Uterus (tissue), 3 donors: ENCODE measurements at regions not wholly inside any gene's neighbourhood (a gene's known extent, or its start where the extent isn't known, plus 50 kb on each side); places are given as distances from the start of the nearest gene placed in this dataset.

Experiments
- DNase-seq, 2 donors: peaks; one replicate each; pipeline ENCODE4 v3.0.0-alpha.2; 2019 to 2020
- H3K27ac ChIP-seq, 2 donors: fragments of 200-600 bp; sonication (generic); 1 replicate in 1 of 2; 2 replicates in 1 of 2; pipeline ENCODE4 v1.5.1; 2016 to 2018
- H3K27me3 ChIP-seq, 2 donors: fragments of 200-600 bp; sonication (generic); one replicate each; pipeline ENCODE4 v1.5.1; 2018 to 2019; ENCODE audit warnings: control low read depth in 1 of 2
- H3K36me3 ChIP-seq, 2 donors: fragments of 200-600 bp; sonication (generic); one replicate each; pipeline ENCODE4 v1.5.1; 2019; ENCODE audit warnings: control low read depth in 1 of 2
- H3K4me1 ChIP-seq, 2 donors: fragments of 200-600 bp; sonication (generic); one replicate each; pipeline ENCODE4 v1.5.1; 2018 to 2019; ENCODE audit warnings: control low read depth in 1 of 2
- H3K4me3 ChIP-seq, 2 donors: fragments of 200-600 bp; sonication (generic); 1 replicate in 1 of 2; 2 replicates in 1 of 2; pipeline ENCODE4 v1.5.1; 2018 to 2019; ENCODE audit warnings: mild to moderate bottlenecking in 1 of 2
- H3K9me3 ChIP-seq, 2 donors: fragments of 200-600 bp; sonication (generic); one replicate each; pipeline ENCODE4 v1.5.1; 2019; ENCODE audit warnings: control low read depth in 1 of 2
- CTCF ChIP-seq, 4 experiments: fragments of 200-600 bp in 2 of 4; fragments of 450-650 bp in 2 of 4; sonication (generic) in 2 of 4; IDR thresholded peaks; one replicate each; pipeline ENCODE4 v1.5.1; 2016 to 2019; ENCODE audit warnings: antibody characterized with exemption in 4 of 4, mild to moderate bottlenecking in 2 of 4, moderate library complexity in 1 of 4
- POLR2A ChIP-seq, 2 donors: fragments of 450-650 bp; IDR thresholded peaks; one replicate each; pipeline ENCODE4 v1.6.1; 2016; ENCODE audit warnings: antibody characterized with exemption in 2 of 2, mild to moderate bottlenecking in 1 of 2, moderate library complexity in 1 of 2
- intact Hi-C: fragments of 100-400 bp; cut with DNase I; formaldehyde crosslinking; loops from one replicate; pipeline ENCODE4 v1.15.1; 2023; ENCODE audit warnings: low total_unique reads
- donor health status: DM: yes; HTN: yes; CAD: no.

DNA sequence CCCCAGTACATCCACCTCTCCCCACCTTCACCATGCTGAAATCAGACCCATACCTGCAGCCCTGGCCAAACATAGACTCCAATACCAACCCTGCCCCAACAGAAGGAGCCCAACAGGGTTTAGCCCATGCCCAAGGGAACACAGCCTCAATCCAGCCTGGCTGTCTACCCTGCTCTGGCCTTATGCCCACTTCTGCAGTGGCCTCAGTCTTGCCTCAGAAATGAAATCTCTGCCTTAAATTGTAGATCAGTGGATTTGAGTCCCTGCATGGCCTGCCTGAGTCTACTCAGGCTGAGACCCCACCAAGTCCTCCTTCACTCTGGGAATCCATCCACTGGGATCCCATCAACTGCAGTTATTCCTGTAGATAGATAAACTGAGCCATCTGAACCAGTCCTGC is 97.6 kb upstream of the GJB5 start:
- no peaks in the 10 kb centered on the region for H3K9me3 ChIP-seq
- H3K27me3 ChIP-seq = no peaks in the 10 kb centered on the region
- H3K27ac ChIP-seq = no peak overlapping the region
- no peak for DNase-seq
- TF ChIP-seq CTCF (IDR thresholded peaks at IDR 0.05) (no peak), POLR2A (IDR thresholded peaks at IDR 0.05) (no peak)
- no peaks in the 10 kb centered on the region for H3K36me3 ChIP-seq
- intact Hi-C loops = no loop called here
- H3K4me1 ChIP-seq = no peaks in the 10 kb centered on the region
- no peak overlapping the region for H3K4me3 ChIP-seq

DNA sequence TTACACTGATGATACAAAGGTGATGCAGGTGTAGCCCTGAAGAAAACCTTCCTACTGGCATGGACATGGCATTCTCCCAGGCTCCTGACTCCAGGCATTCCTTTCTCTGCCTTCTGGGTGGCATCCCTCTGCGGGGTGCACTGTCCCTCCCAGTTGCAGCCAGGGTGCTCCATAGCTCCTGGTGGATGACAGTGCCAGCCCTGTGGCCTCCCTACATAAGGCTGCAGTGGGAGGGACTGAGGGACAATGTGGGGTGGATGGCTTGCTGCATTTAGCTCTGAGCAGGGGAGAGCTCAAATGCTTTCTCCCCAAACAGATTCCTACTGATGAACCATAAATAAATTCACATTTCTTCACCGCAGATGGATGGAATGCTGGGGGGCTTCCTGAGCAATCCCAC is 97.0 kb upstream of the GJB5 start:
- no peak overlapping the region for H3K27ac ChIP-seq
- H3K36me3 ChIP-seq = no peaks in the 10 kb centered on the region
- no peak for TF ChIP-seq CTCF (IDR thresholded peaks at IDR 0.05)
- no peak for TF ChIP-seq POLR2A (IDR thresholded peaks at IDR 0.05)
- H3K9me3 ChIP-seq = no peaks in the 10 kb centered on the region
- no peaks in the 10 kb centered on the region for H3K4me1 ChIP-seq
- no peak overlapping the region for H3K4me3 ChIP-seq
- no peaks in the 10 kb centered on the region for H3K27me3 ChIP-seq
- intact Hi-C loops = no loop called here
- DNase-seq = no peak

DNA sequence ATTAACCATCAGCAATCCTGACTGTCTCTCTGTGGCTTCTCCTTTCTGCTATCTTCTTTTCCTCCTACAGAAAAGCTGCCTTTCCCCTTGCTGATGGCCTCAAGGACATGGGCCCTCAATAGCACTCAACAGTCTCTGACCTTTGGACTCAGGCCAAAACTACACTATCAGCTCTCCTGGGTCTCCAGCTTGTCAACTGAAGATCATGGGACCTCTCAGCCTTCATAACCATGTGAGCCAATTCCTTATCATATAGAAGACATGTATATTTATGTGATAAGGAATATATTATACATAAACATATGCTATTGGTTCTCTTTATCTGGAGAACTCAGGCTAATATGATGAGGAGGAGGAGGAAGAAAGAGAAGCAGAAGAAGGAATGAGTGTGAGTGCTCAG is 91.8 kb upstream of the GJB5 start:
- DNase-seq = no peak
- Histone ChIP-seq H3K4me1 (no peaks in the 10 kb centered on the region), H3K36me3 (no peaks in the 10 kb centered on the region), H3K27me3 (no peaks in the 10 kb centered on the region), H3K27ac (no peak overlapping the region), H3K9me3 (no peaks in the 10 kb centered on the region), H3K4me3 (no peak overlapping the region)
- intact Hi-C loops = no loop called here
- TF ChIP-seq POLR2A (IDR thresholded peaks at IDR 0.05) = no peak
- no peak for TF ChIP-seq CTCF (IDR thresholded peaks at IDR 0.05)

- Histone ChIP-seq H3K4me3 (no peak overlapping the region), H3K36me3 (no peaks in the 10 kb centered on the region), H3K4me1 (no peaks in the 10 kb centered on the region), H3K9me3 (no peaks in the 10 kb centered on the region), H3K27me3 (no peaks in the 10 kb centered on the region), H3K27ac (no peak overlapping the region)
- intact Hi-C loops = no loop called here
- TF ChIP-seq POLR2A (IDR thresholded peaks at IDR 0.05) (no peak), CTCF (IDR thresholded peaks at IDR 0.05) (no peak)
- no peak for DNase-seq
These were observed 86.8 kb upstream of the GJB5 start for GRCh38 chr1:34668063-34668462.

- no peaks in the 10 kb centered on the region for H3K9me3 ChIP-seq
- intact Hi-C loops = no loop called here
- no peak for TF ChIP-seq POLR2A (IDR thresholded peaks at IDR 0.05)
- no peak for TF ChIP-seq CTCF (IDR thresholded peaks at IDR 0.05)
These were observed 83.9 kb upstream of the GJB5 start for GRCh38 chr1:34670982-34671381.

More at GRCh38 chr1:34670982-34671381, 83.9 kb upstream of the GJB5 start:
- Histone ChIP-seq H3K36me3 (no peaks in the 10 kb centered on the region), H3K4me1 (no peaks in the 10 kb centered on the region), H3K27ac (no peak overlapping the region), H3K27me3 (no peaks in the 10 kb centered on the region), H3K4me3 (no peak overlapping the region)
- DNase-seq = no peak
